NCI-H2227 treated with DMSO at 0.1 percent for 48 hours (cell line): ENCODE measurements at regions not wholly inside any gene's neighbourhood (a gene's known extent, or its start where the extent isn't known, plus 50 kb on each side); places are given as distances from the start of the nearest gene placed in this dataset.
"Not testable (repeated sequence)": the region's sequence is repeated elsewhere in the genome, so short reads cannot be mapped to it uniquely, and the experiment has no call there.

Experiments
- DNase-seq: peaks from one replicate; lab custom pipeline; 2025; lab: John Stamatoyannopoulos, UW

GRCh38 chr16:73405851-73406250, 357.9 kb upstream of the ZFHX3 start:
- DNase-seq: no peak

- no peak for DNase-seq
Observed at GRCh38 chr16:73404001-73404400, 356.1 kb upstream of the ZFHX3 start.

GRCh38 chr16:73403291-73403690, 355.4 kb upstream of the ZFHX3 start:
- DNase-seq: no peak

- no peak for DNase-seq
Observed at GRCh38 chr16:73400951-73401350, 353.0 kb upstream of the ZFHX3 start.

- no peak for DNase-seq
Observed at GRCh38 chr16:73399997-73400396, 352.1 kb upstream of the ZFHX3 start.

GRCh38 chr16:73399486-73399885, 351.6 kb upstream of the ZFHX3 start:
- DNase-seq: no peak

- not testable (repeated sequence) for DNase-seq
Observed at GRCh38 chr16:73398604-73399003, 350.7 kb upstream of the ZFHX3 start.

- no peak for DNase-seq
Observed at GRCh38 chr16:73396556-73396955, 348.6 kb upstream of the ZFHX3 start.

- DNase-seq: no peak
Observed at GRCh38 chr16:73390936-73391335, 343.0 kb upstream of the ZFHX3 start.

GRCh38 chr16:73390491-73390890, 342.6 kb upstream of the ZFHX3 start:
- no peak for DNase-seq

- DNase-seq: no peak
Observed at GRCh38 chr16:73389085-73389484, 341.2 kb upstream of the ZFHX3 start.

- no peak for DNase-seq
Observed at GRCh38 chr16:73387979-73388378, 340.1 kb upstream of the ZFHX3 start.

GRCh38 chr16:73385696-73386095, 337.8 kb upstream of the ZFHX3 start:
- no peak for DNase-seq

GRCh38 chr16:73384506-73385089, 336.7 kb upstream of the ZFHX3 start:
- no peak for DNase-seq

GRCh38 chr16:73383988-73384365, 336.0 kb upstream of the ZFHX3 start:
- no peak for DNase-seq

GRCh38 chr16:73383195-73383987, 335.5 kb upstream of the ZFHX3 start:
- DNase-seq: no peak

- no peak for DNase-seq
Observed at GRCh38 chr16:73378471-73378870, 330.5 kb upstream of the ZFHX3 start.

GRCh38 chr16:73371584-73372319, 323.8 kb upstream of the ZFHX3 start:
- DNase-seq: no peak

- DNase-seq: no peak
Observed at GRCh38 chr16:73369851-73370250, 321.9 kb upstream of the ZFHX3 start.

GRCh38 chr16:73368715-73369114, 320.8 kb upstream of the ZFHX3 start:
- no peak for DNase-seq

GRCh38 chr16:73365016-73365551, 317.2 kb upstream of the ZFHX3 start:
- DNase-seq: peak; percentile 73

- no peak for DNase-seq
Observed at GRCh38 chr16:73364413-73364812, 316.5 kb upstream of the ZFHX3 start.

- no peak for DNase-seq
Observed at GRCh38 chr16:73361061-73361460, 313.1 kb upstream of the ZFHX3 start.
